MCF 10A (cell line): ENCODE measurements at regions not wholly inside any gene's neighbourhood (a gene's known extent, or its start where the extent isn't known, plus 50 kb on each side); places are given as distances from the start of the nearest gene placed in this dataset.

Experiments used
- BruUV-seq: library from RNA; stranded (reverse); fragments of 400-500 nt; replicated peaks from 2 replicates; lab custom pipeline; 2021; lab: Mats Ljungman, UMichigan
- CTCF ChIA-PET: fragments of 300-600 bp; sonication (Branson Sonifier 250); formaldehyde crosslinking; extraction: SDS; loops from one replicate; lab custom pipeline; 2021; ENCODE audit warnings: antibody characterized with exemption, inconsistent platforms; lab: Yijun Ruan, JAX
- POLR2A ChIA-PET: fragments of 300-600, 350-650 bp; sonication (Branson Sonifier 250); formaldehyde crosslinking; extraction: SDS; loops from one replicate; lab custom pipeline; 2020; ENCODE audit warnings: antibody characterized with exemption, inconsistent platforms; lab: Yijun Ruan, JAX
- DNase-seq: peaks from one replicate; pipeline ENCODE4 v3.0.0-alpha.2; 2018; ENCODE audit not compliant: unreplicated experiment
- H3K27ac Mint-ChIP-seq: one replicate; pipeline ENCODE4 v1.8.0; 2022; ENCODE audit warnings: mild to moderate bottlenecking, low read depth, mixed read lengths; ENCODE audit not compliant: unreplicated experiment
- H3K27me3 Mint-ChIP-seq: one replicate; pipeline ENCODE4 v1.8.0; 2022; ENCODE audit warnings: mixed read lengths; ENCODE audit not compliant: insufficient read depth, unreplicated experiment
- H3K36me3 Mint-ChIP-seq: one replicate; pipeline ENCODE4 v1.8.0; 2022; ENCODE audit warnings: mild to moderate bottlenecking, moderate library complexity, mixed read lengths; ENCODE audit not compliant: insufficient read depth, unreplicated experiment
- H3K4me1 Mint-ChIP-seq: one replicate; pipeline ENCODE4 v1.8.0; 2022; ENCODE audit warnings: mixed read lengths; ENCODE audit not compliant: insufficient read depth, unreplicated experiment
- H3K4me3 Mint-ChIP-seq: one replicate; pipeline ENCODE4 v1.8.0; 2022; ENCODE audit warnings: mild to moderate bottlenecking, moderate library complexity, mixed read lengths; ENCODE audit not compliant: unreplicated experiment
- H3K9me3 Mint-ChIP-seq: one replicate; pipeline ENCODE4 v1.8.0; 2022; ENCODE audit warnings: mixed read lengths; ENCODE audit not compliant: unreplicated experiment
- intact Hi-C: fragments of 100-400 bp; cut with micrococcal nuclease; formaldehyde crosslinking; loops from 2 replicates; pipeline ENCODE4 v1.14.1; 2022
- TF ChIP-seq, protein P1 (sequence below): fragments of 200-600 bp; IDR thresholded peaks from one replicate; pipeline ENCODE4 v1.8.0; 2022; ENCODE audit warnings: antibody characterized with exemption, mild to moderate bottlenecking; ENCODE audit not compliant: unreplicated experiment

DNA sequence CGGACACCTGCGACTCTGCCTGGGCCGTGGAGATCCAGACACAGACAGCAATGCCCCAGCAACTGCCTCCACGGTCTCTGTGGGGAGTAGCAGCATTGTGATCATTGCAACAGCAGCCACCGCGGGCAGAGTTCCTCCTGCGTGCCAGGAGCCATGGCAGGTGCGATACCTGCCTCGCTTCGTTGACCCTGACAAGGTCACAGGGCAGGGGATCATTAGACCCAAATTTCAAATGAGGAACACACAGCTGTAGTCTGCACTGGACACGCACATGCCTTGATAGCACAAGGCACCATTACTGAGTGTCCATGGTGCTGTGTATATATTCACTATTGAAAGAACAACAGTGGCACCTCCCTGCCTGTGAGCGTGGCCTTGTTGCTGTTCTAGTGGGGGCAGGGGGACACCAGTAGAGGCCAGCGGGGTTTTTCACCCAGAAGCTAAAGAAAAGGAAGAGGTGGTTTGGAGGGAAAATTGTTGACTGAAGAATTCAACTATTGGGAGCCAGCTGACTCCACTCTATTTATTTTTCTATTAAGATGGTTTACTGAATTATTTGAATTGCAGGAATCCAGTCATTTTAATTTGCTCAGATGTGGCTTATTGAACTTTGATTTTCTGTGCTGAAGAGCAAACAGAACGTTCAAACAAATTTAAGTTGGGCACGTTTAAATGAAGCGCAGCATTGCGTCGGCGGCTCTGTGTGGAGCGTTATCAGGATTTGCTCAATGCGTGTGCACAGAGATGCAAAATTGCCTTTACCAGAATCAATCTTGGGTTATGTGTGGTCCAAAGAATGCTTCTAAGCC lies 60.2 kb upstream of the RPS6KA2 start:
- DNase-seq = no peak
- Mint-ChIP-seq H3K4me3 (no peak overlapping the region), H3K4me1 (peaks cover 8% of the 10 kb centered on the region), H3K27ac (no peak overlapping the region), H3K27me3 (peaks cover 32% of the 10 kb centered on the region), H3K9me3 (no peaks in the 10 kb centered on the region), H3K36me3 (no peaks in the 10 kb centered on the region)
- ChIA-PET CTCF (no interaction called here), POLR2A (no interaction called here)
- TF ChIP-seq, protein P1, sequence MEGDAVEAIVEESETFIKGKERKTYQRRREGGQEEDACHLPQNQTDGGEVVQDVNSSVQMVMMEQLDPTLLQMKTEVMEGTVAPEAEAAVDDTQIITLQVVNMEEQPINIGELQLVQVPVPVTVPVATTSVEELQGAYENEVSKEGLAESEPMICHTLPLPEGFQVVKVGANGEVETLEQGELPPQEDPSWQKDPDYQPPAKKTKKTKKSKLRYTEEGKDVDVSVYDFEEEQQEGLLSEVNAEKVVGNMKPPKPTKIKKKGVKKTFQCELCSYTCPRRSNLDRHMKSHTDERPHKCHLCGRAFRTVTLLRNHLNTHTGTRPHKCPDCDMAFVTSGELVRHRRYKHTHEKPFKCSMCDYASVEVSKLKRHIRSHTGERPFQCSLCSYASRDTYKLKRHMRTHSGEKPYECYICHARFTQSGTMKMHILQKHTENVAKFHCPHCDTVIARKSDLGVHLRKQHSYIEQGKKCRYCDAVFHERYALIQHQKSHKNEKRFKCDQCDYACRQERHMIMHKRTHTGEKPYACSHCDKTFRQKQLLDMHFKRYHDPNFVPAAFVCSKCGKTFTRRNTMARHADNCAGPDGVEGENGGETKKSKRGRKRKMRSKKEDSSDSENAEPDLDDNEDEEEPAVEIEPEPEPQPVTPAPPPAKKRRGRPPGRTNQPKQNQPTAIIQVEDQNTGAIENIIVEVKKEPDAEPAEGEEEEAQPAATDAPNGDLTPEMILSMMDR = no peak
- BruUV-seq = no TSS peak
- intact Hi-C loops = no loop called here

DNA sequence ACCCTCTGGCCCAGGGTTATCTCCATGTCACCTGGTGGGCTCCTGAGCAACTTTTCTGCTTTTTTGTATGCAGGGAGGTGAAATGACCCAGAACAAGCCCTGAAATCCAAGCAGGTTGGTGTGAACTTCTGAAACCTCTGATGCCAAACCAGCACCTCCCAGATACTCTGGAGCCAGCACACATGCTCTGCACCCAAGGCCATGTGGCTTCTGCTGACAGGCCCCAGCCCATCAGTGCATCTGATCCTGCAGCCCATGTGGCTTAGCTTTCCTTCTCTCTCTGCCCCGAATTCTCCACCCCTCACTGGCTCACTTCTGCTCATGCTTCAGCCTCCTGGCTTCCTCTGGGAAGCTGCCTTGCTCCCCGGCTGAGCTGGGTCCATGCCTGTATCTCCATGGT lies 59.3 kb upstream of the RPS6KA2 start:
- H3K27ac Mint-ChIP-seq = no peak overlapping the region
- H3K4me1 Mint-ChIP-seq = peaks cover 5% of the 10 kb centered on the region
- ChIA-PET CTCF (no interaction called here), POLR2A (interaction anchor here (0.9 kb wide), 1 partner anchor 59 kb away, joined by 3 read pairs; no protein-coding TSS in a partner anchor)
- TF ChIP-seq, protein P1 = no peak
- peaks cover 32% of the 10 kb centered on the region for H3K27me3 Mint-ChIP-seq
- BruUV-seq = no TSS peak
- no peaks in the 10 kb centered on the region for H3K36me3 Mint-ChIP-seq
- intact Hi-C loops = no loop called here
- no peaks in the 10 kb centered on the region for H3K9me3 Mint-ChIP-seq
- no peak overlapping the region for H3K4me3 Mint-ChIP-seq
- DNase-seq = no peak

DNA sequence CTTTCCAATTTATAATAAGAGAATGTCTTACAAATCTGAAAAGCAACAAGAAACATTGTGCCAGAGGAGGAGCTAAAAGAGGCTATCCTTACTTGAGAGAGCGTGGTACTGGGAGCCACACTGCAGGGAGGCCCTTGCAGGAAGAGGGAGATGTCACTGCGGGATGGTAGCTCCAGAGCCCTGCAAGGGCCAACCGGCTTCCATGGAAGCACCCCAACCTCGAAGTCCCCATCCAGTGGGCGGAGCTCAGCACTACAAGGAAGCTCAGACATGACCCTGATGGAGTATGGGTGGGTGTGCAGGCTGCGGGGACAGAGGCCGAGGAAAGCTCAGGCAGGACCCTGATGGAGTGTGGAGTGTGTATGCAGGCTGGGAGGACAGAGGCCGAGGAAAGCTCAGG lies 57.8 kb upstream of the RPS6KA2 start:
- TF ChIP-seq, protein P1 = no peak
- ChIA-PET POLR2A (no interaction called here), CTCF (interaction anchor here (0.7 kb wide), 1 partner anchor 1298 kb away, joined by 4 read pairs; no protein-coding TSS in a partner anchor)
- no peak overlapping the region for H3K4me3 Mint-ChIP-seq
- BruUV-seq = no TSS peak
- H3K4me1 Mint-ChIP-seq = no peaks in the 10 kb centered on the region
- H3K27me3 Mint-ChIP-seq = peaks cover 32% of the 10 kb centered on the region
- H3K9me3 Mint-ChIP-seq = no peaks in the 10 kb centered on the region
- H3K36me3 Mint-ChIP-seq = peaks cover 6% of the 10 kb centered on the region
- intact Hi-C loops = no loop called here
- DNase-seq = no peak
- H3K27ac Mint-ChIP-seq = no peak overlapping the region

DNA sequence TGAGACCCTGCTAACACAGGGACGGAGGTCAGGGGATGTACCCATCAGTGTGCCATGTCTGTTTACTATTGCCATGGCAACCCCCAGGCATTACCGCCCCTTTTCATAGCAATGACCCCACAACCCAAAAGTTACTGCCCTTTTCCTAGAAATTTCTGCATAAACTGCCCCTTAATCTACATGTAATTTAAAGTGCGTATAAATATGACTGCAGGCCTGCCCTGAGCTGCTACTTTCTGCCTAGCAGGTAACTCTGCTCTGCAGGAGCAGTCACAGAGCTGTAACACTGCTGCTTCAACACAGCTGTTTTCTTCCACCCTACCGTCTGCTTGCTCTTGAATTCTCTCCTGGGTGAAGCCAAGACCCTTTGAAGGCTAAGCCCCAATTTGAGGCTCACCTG lies 57.1 kb upstream of the RPS6KA2 start:
- TF ChIP-seq, protein P1 = no peak
- Mint-ChIP-seq H3K9me3 (no peaks in the 10 kb centered on the region), H3K36me3 (peaks cover 6% of the 10 kb centered on the region), H3K27me3 (peaks cover 32% of the 10 kb centered on the region), H3K4me3 (no peak overlapping the region), H3K4me1 (no peaks in the 10 kb centered on the region), H3K27ac (no peak overlapping the region)
- POLR2A ChIA-PET = no interaction called here
- DNase-seq = no peak
- no TSS peak for BruUV-seq
- intact Hi-C loops = no loop called here
- CTCF ChIA-PET = no interaction called here
